GM23248 (cell line): ENCODE measurements at regions not wholly inside any gene's neighbourhood (a gene's known extent, or its start where the extent isn't known, plus 50 kb on each side); places are given as distances from the start of the nearest gene placed in this dataset.

ENCODE experiments used
- DNase-seq: peaks from one replicate; pipeline ENCODE4 v3.0.0-alpha.2; 2015
- H2AFZ ChIP-seq: fragments of 200-600 bp; sonication (generic); 2 replicates; pipeline ENCODE4 v1.6.1; 2016; ENCODE audit warnings: antibody characterized with exemption
- H3F3A ChIP-seq: fragments of 200-600 bp; sonication (generic); 2 replicates; pipeline ENCODE4 v1.6.1; 2016; ENCODE audit warnings: mild to moderate bottlenecking, antibody characterized with exemption, mixed run types; ENCODE audit not compliant: insufficient read depth
- H3K27ac ChIP-seq: fragments of 200-600 bp; sonication (generic); 2 replicates; pipeline ENCODE4 v1.5.1; 2016; ENCODE audit warnings: mild to moderate bottlenecking
- H3K27me3 ChIP-seq: fragments of 200-600 bp; sonication (generic); replicated peaks from 2 replicates; pipeline ENCODE4 v1.6.1; 2016; ENCODE audit warnings: mild to moderate bottlenecking; ENCODE audit not compliant: insufficient read depth
- H3K36me3 ChIP-seq: fragments of 200-600 bp; sonication (generic); 2 replicates; pipeline ENCODE4 v1.6.1; 2016; ENCODE audit warnings: low read depth, mild to moderate bottlenecking
- H3K4me1 ChIP-seq: fragments of 200-600 bp; sonication (generic); 2 replicates; pipeline ENCODE4 v1.6.1; 2016; ENCODE audit warnings: mild to moderate bottlenecking; ENCODE audit not compliant: insufficient read depth
- H3K4me2 ChIP-seq: fragments of 200-600 bp; sonication (generic); one replicate; pipeline ENCODE4 v1.6.1; 2016; ENCODE audit warnings: mild to moderate bottlenecking; ENCODE audit not compliant: unreplicated experiment
- H3K4me3 ChIP-seq: fragments of 200-600 bp; sonication (generic); 2 replicates; pipeline ENCODE4 v1.5.1; 2016; ENCODE audit warnings: mild to moderate bottlenecking
- H3K79me2 ChIP-seq: fragments of 200-600 bp; sonication (generic); 2 replicates; pipeline ENCODE4 v1.6.1; 2016; ENCODE audit warnings: mild to moderate bottlenecking; ENCODE audit not compliant: insufficient read depth
- H3K9ac ChIP-seq: fragments of 200-600 bp; sonication (generic); 2 replicates; pipeline ENCODE4 v1.6.1; 2016; ENCODE audit warnings: mild to moderate bottlenecking
- H3K9me2 ChIP-seq: fragments of 200-600 bp; sonication (generic); 2 replicates; pipeline ENCODE4 v1.6.1; 2016; ENCODE audit warnings: mixed run types, mild to moderate bottlenecking, moderate library complexity; ENCODE audit not compliant: insufficient read depth
- H3K9me3 ChIP-seq: fragments of 200-600 bp; sonication (generic); one replicate; pipeline ENCODE4 v1.6.1; 2017; ENCODE audit warnings: low read depth
- H4K20me1 ChIP-seq: fragments of 200-600 bp; sonication (generic); 2 replicates; pipeline ENCODE4 v1.6.0; 2016; ENCODE audit not compliant: insufficient read depth
- EZH2 ChIP-seq: fragments of 200-600 bp; sonication (generic); IDR thresholded peaks from 2 replicates; pipeline ENCODE4 v1.6.1; 2018; ENCODE audit warnings: antibody characterized with exemption, mild to moderate bottlenecking; ENCODE audit not compliant: insufficient read depth, poor library complexity, severe bottlenecking
- EZH2phosphoT487 ChIP-seq: fragments of 200-600 bp; sonication (generic); IDR thresholded peaks from 2 replicates; pipeline ENCODE4 v1.6.1; 2018; ENCODE audit warnings: antibody characterized with exemption, moderate library complexity, mild to moderate bottlenecking, low read depth; ENCODE audit not compliant: insufficient read depth
- WGBS, 2 experiments: methylation state at CpG; one replicate each; pipeline ENCODE4 v1.1.6; 2015 to 2017; ENCODE audit warnings: low lambda C conversion rate in 2 of 2, low coverage in 1 of 2; ENCODE audit errors: missing lambda C conversion rate in 2 of 2; 5-methylcytosine and 5-hydroxymethylcytosine counted together
- in situ Hi-C: fragments of 300-500 bp; cut with MboI; formaldehyde crosslinking; loops from 2 replicates; pipeline ENCODE4 v1.15.0; 2020

DNA sequence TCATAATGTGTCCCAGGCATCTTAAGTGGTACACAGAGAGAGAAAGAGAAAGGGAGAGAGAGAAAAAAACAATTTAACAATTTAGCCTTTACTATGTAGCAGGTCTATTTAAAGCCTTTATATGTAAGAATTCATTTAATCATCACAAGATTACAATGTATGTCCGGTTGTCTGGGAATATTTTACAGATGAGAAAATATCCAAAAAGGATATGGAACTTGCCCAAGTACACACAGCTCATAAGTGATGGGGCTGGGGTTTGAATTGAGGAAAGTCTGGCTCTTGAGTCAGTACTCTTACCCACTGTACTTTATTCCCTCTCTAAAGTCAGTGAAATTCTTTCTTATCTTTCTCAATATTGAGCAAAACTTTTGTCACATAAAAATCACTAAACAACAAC, 104.6 kb downstream of the LYPLAL1 start:
- no peak for DNase-seq
- no peak overlapping the region for H3K9ac ChIP-seq
- H3K9me3 ChIP-seq, result no peaks in the 10 kb centered on the region
- H4K20me1 ChIP-seq, result no peaks in the 10 kb centered on the region
- H3K4me2 ChIP-seq, result no peak overlapping the region
- H3F3A ChIP-seq, result no peaks in the 10 kb centered on the region
- no peak for TF ChIP-seq EZH2phosphoT487
- no peak for TF ChIP-seq EZH2
- H2AFZ ChIP-seq, result no peak overlapping the region
- H3K79me2 ChIP-seq, result no peaks in the 10 kb centered on the region
- H3K27ac ChIP-seq, result no peak overlapping the region
- no peaks in the 10 kb centered on the region for H3K36me3 ChIP-seq
- 52 to 59% methylated on average over 1 of the region's 1 CpG for WGBS, 2 experiments
- in situ Hi-C loops, result no loop called here
- no peaks in the 10 kb centered on the region for H3K4me1 ChIP-seq
- H3K9me2 ChIP-seq, result no peaks in the 10 kb centered on the region
- H3K4me3 ChIP-seq, result no peak overlapping the region
- no peaks in the 10 kb centered on the region for H3K27me3 ChIP-seq

DNA sequence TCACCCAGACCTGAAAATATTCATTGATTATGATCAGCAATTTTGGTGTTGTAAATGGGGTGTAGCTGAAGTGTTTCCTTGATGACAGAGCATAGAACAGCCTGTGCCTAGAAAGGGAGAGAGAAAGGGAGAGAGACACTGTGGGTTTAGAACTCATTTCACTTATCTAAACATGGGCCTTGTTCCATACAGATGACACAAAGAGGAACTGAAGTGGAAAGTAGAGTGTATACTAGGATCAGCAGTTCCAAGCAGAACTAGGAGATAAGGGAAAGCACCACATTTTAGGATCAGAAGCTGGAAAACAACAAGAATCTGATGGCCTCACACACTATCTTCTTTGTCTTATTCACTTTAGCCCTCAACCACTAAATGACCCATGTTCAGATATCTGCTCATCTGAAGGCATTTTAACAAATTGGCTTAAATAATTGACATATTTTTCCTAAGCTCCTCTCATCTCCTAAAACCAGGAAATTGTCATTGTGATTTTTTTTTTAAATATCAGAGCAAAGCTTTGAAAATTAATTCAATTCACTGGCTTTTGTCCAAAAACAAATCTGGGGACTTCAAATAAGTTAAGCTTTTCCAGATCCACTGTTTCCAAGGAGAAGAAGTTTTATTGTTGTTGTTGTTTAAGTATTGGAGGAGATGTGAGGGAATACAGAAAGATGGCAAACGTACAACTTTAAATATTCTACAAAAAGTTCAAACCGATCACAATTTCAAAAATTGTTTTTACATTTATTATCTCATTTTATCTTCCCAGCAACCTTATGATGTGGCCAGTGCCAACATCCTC, 103.8 kb downstream of the LYPLAL1 start:
- Histone ChIP-seq H3K9me2 (no peaks in the 10 kb centered on the region), H3K4me3 (no peak overlapping the region), H3K9ac (no peak overlapping the region), H4K20me1 (no peaks in the 10 kb centered on the region), H2AFZ (no peak overlapping the region), H3K27ac (no peak overlapping the region), H3K36me3 (no peaks in the 10 kb centered on the region), H3K4me2 (no peak overlapping the region), H3K9me3 (no peaks in the 10 kb centered on the region), H3K79me2 (no peaks in the 10 kb centered on the region), H3F3A (no peaks in the 10 kb centered on the region), H3K4me1 (peaks cover 3% of the 10 kb centered on the region), H3K27me3 (no peaks in the 10 kb centered on the region)
- WGBS, 2 experiments, result 31 to 37% methylated on average over 2 of the region's 2 CpGs
- in situ Hi-C loops, result no loop called here
- TF ChIP-seq EZH2phosphoT487 (no peak), EZH2 (no peak)
- no peak for DNase-seq

DNA sequence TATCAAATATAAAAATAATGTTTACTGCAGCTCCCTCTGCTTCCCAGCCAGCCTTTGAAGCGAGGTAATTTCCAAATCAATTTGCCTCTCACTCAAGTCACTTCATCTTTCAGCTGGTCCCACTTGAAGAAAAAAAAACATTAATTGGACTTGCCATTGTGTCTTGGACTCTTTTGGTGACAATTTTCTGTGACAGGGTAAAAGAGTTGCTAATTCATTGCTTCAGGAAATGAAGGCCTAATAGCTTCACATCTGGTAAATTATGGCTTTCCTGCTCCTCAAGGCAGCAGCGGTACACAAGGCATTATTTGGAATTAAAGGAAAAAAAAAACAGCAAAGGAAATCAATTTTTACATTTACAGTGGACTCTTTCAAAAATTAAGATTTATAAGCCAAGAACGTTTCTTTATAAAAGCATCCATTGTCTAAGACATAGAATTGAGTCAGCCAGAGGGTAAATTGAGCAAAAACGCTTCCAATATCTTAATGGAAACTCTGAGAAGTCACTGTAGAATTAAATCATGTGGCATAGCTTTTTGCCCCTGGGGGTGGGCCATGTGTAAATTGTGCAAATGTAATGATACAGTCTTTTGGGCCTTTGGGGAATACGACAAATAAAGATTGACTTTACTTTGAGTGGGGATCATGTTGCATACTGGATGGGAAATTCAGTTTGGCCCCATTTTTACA, 102.5 kb downstream of the LYPLAL1 start:
- no peaks in the 10 kb centered on the region for H3K79me2 ChIP-seq
- no peaks in the 10 kb centered on the region for H3K9me2 ChIP-seq
- no peak overlapping the region for H3K9ac ChIP-seq
- H3K27me3 ChIP-seq, result no peaks in the 10 kb centered on the region
- 77 to 84% methylated on average over 5 of the region's 5 CpGs for WGBS, 2 experiments
- in situ Hi-C loops, result no loop called here
- no peak overlapping the region for H2AFZ ChIP-seq
- no peak overlapping the region for H3K27ac ChIP-seq
- TF ChIP-seq EZH2, result no peak
- no peak for TF ChIP-seq EZH2phosphoT487
- no peak overlapping the region for H3K4me3 ChIP-seq
- H3K4me2 ChIP-seq, result no peak overlapping the region
- no peak for DNase-seq
- no peaks in the 10 kb centered on the region for H4K20me1 ChIP-seq
- H3K9me3 ChIP-seq, result no peaks in the 10 kb centered on the region
- no peaks in the 10 kb centered on the region for H3K36me3 ChIP-seq
- peaks cover 11% of the 10 kb centered on the region for H3K4me1 ChIP-seq
- H3F3A ChIP-seq, result no peaks in the 10 kb centered on the region

GRCh38 chr1:219273088-219273686, 99.5 kb downstream of the LYPLAL1 start:
- in situ Hi-C loops, result no loop called here

More at GRCh38 chr1:219273088-219273686, 99.5 kb downstream of the LYPLAL1 start:
- Histone ChIP-seq H3F3A (no peaks in the 10 kb centered on the region), H3K9ac (no peak overlapping the region), H3K79me2 (no peaks in the 10 kb centered on the region), H3K9me2 (no peaks in the 10 kb centered on the region), H3K4me2 (peak overlapping the region; percentile 72), H3K27ac (no peak overlapping the region), H3K36me3 (no peaks in the 10 kb centered on the region), H3K4me1 (peaks cover 11% of the 10 kb centered on the region), H3K9me3 (no peaks in the 10 kb centered on the region), H4K20me1 (no peaks in the 10 kb centered on the region), H3K4me3 (no peak overlapping the region), H2AFZ (no peak overlapping the region), H3K27me3 (no peaks in the 10 kb centered on the region)
- WGBS, 2 experiments, result 94 to 95% methylated on average over 3 of the region's 3 CpGs
- DNase-seq, result no peak
- TF ChIP-seq EZH2 (no peak), EZH2phosphoT487 (no peak)
